NT2/D1 (cell line): ENCODE measurements at regions not wholly inside any gene's neighbourhood (a gene's known extent, or its start where the extent isn't known, plus 50 kb on each side); places are given as distances from the start of the nearest gene placed in this dataset.
"Not testable (repeated sequence)": the region's sequence is repeated elsewhere in the genome, so short reads cannot be mapped to it uniquely, and the experiment has no call there.

Experiments used
- DNase-seq: peaks from one replicate; pipeline ENCODE4 v3.0.0-alpha.2; 2011; ENCODE audit warnings: low read depth, low spot score
- H3K27me3 ChIP-seq: 2 replicates; pipeline ENCODE4 v1.6.0; 2011; ENCODE audit warnings: mild to moderate bottlenecking; ENCODE audit not compliant: insufficient read length, insufficient read depth
- H3K36me3 ChIP-seq: 2 replicates; pipeline ENCODE4 v1.6.1; 2011; ENCODE audit warnings: mild to moderate bottlenecking, low read length, mixed read lengths; ENCODE audit not compliant: insufficient read depth, insufficient read length
- H3K4me1 ChIP-seq: 2 replicates; pipeline ENCODE4 v1.5.1; 2011; ENCODE audit not compliant: insufficient read depth, insufficient read length
- H3K4me3 ChIP-seq: 2 replicates; pipeline ENCODE4 v1.5.1; 2011; ENCODE audit warnings: low read depth; ENCODE audit not compliant: insufficient read length
- H3K9ac ChIP-seq: 2 replicates; pipeline ENCODE4 v1.6.0; 2011; ENCODE audit warnings: low read depth; ENCODE audit not compliant: insufficient read length
- H3K9me3 ChIP-seq: 2 replicates; pipeline ENCODE4 v1.5.1; 2011; ENCODE audit warnings: mild to moderate bottlenecking, low read length; ENCODE audit not compliant: insufficient read depth
- SUZ12 ChIP-seq: IDR thresholded peaks from 2 replicates; pipeline ENCODE4 v1.6.1; 2011; ENCODE audit not compliant: insufficient read length, insufficient read depth; ENCODE audit errors: extremely low read depth
- YY1 ChIP-seq: IDR thresholded peaks from 2 replicates; pipeline ENCODE4 v1.6.1; 2011; ENCODE audit not compliant: insufficient read length, insufficient read depth
- ZNF274 ChIP-seq: IDR thresholded peaks from 2 replicates; pipeline ENCODE4 v1.6.1; 2011; ENCODE audit warnings: mild to moderate bottlenecking, low read depth, low read length

DNA sequence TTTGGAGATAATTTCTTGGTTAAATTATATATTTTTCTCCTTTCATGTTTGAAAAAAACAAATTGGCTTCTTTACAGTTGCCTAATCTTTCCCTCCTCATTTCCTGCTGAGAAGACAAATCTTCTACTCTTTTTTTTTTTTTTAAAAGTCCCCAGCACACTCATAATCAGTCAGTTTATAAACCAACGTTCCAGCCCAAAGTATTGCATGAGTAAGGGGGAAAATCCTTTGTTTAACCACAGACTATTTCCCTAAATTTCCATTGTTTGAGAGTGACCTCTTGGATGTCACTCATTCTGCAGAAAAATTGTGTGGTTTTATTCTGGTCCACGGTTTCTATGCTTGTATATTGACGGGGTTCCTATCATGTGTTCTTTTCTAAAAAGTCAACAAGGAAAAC, 55.1 kb upstream of the TLR4 start:
- DNase-seq = no peak
- Histone ChIP-seq H3K4me1 (peaks cover 4% of the 10 kb centered on the region), H3K9ac (no peak overlapping the region), H3K9me3 (no peaks in the 10 kb centered on the region), H3K36me3 (no peaks in the 10 kb centered on the region), H3K27me3 (no peaks in the 10 kb centered on the region), H3K4me3 (no peak overlapping the region)
- no peak for TF ChIP-seq YY1
- no peak for TF ChIP-seq ZNF274

DNA sequence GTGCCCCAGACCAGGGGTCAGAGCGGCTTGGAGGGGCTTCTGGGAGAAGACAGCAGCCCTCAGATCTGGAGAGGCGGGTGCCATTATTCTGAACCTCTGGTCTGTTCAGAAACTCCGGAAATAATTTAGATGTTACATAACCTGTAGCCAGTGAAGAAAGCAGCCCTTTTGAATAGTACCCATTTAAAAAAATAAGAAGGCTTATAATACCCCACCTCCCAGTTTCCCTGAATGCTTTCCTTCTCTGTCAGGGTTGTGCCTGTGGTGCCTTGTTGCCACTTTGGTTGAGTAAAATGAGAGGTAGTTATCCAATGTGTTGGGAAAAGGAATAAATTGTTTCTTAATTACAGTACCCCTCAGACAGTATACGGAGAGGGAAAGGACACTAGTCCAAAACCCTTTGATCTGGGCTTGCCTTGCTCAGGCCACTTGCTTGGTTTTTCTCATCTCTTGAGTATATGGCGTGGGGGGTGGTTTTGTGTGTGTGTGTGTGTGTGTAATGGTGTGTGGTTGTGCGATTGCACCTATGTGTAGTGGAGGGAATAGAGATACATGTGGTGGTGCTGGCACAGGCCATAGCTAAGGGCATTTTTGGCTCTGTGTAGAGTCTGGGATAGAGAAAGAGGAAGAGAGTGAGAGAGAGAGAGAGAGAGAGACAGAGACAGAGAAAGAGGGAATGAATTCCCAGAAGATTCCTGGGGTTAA, 59.1 kb upstream of the TLR4 start:
- Histone ChIP-seq H3K27me3 (no peaks in the 10 kb centered on the region), H3K9me3 (no peaks in the 10 kb centered on the region), H3K4me3 (no peak overlapping the region), H3K9ac (no peak overlapping the region), H3K36me3 (no peaks in the 10 kb centered on the region), H3K4me1 (peaks cover 4% of the 10 kb centered on the region)
- no peak for TF ChIP-seq ZNF274
- TF ChIP-seq YY1 = no peak
- no peak for TF ChIP-seq SUZ12
- no peak for DNase-seq

DNA sequence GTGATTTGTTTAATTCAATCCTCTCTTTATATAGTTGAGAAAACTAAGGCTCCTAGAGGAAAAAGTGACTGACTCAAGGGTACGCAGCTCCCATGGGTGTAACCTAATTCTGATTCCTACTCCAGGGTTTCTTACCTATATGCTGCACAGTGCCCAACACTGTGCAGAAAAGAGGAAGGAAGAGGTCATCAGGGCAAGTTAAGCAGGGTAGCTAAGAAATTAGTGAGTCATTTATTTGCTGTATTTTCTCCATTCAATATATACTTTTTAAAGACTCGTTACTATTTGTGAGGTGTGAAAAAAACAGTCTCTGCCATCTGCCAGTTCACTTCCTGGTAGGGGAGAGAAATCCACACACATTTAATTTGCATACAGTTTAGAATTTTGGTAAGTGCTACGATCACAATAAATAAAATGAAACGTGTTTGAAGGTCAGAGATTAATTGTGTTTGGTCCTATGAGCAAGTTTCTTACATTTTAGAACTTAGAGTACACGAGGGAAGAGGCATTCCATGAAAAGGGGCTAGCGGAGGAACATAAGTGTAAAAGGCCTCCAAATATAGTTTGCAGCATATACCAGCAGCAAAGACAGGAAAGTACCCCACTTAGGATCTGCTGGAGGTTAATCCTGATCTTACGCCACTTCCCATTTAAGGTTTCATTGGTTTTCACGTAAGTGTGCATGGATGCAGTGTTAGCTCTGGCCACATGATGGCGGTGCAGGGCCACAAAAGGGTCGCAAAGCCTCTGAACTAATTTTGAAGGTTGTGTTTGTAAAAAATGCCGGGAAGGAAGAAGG, 59.9 kb upstream of the TLR4 start:
- DNase-seq = peak; percentile 66
- no peaks in the 10 kb centered on the region for H3K36me3 ChIP-seq
- H3K4me3 ChIP-seq = no peak overlapping the region
- TF ChIP-seq ZNF274 (no peak), SUZ12 (no peak), YY1 (no peak)
- H3K27me3 ChIP-seq = no peaks in the 10 kb centered on the region
- H3K9ac ChIP-seq = no peak overlapping the region
- H3K9me3 ChIP-seq = no peaks in the 10 kb centered on the region
- peaks cover 4% of the 10 kb centered on the region for H3K4me1 ChIP-seq

DNA sequence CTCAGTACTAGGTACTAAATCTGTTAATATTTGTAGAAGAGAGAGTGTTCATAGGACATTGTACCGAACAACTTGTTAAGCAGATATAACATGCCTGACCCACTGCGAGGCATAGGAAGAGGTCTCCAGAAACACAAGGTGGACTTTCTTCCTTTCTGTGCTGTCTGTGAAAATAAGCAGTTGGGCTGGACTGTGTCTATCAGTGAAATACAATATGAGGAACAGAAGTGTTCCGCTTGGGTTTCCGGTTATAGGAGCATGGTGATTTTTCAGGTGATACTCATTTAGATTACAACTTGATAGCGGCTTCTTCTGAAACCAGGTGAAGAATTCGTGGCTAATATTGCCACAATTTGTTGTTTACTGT, 60.9 kb upstream of the TLR4 start:
- Histone ChIP-seq H3K4me1 (peaks cover 4% of the 10 kb centered on the region), H3K36me3 (no peaks in the 10 kb centered on the region), H3K9me3 (no peaks in the 10 kb centered on the region), H3K9ac (no peak overlapping the region), H3K4me3 (no peak overlapping the region), H3K27me3 (no peaks in the 10 kb centered on the region)
- DNase-seq = no peak
- TF ChIP-seq YY1 = no peak
- no peak for TF ChIP-seq SUZ12
- no peak for TF ChIP-seq ZNF274

DNA sequence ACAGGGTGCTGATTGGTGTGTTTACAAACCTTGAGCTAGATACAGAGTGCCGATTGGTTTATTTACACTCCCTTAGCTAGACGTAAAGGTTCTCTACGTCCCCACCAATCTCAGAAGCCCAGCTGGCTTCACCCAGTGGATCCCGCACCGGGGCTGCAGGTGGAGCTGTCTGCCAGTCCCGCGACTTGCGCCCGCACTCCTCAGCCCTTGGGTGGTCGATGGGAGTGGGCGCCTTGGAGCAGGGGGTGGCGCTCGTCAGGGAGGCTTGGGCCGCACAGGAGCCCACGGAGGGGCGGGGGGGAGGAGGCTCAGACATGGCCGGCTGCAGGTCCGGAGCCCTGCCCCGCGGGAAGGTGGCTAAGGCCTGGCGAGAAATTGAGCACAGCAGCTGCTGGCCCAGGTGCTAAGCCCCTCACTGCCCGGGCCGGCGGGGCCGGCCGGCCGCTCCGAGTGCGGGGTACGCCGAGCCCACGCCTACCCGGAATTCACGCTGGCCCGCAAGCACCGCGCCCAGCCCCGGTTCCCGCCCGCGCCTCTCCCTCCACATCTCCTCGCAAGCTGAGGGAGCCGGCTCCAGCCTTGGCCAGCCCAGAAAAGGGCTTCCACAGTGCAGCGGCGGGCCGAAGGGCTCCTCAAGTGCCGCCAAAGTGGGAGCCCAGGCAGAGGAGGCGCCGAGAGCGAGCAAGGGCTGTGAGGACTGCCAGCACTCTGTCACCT, 61.5 kb upstream of the TLR4 start:
- H3K36me3 ChIP-seq, H3K27me3 ChIP-seq, H3K9me3 ChIP-seq, H3K4me1 ChIP-seq, DNase-seq, H3K4me3 ChIP-seq, H3K9ac ChIP-seq: not testable (repeated sequence)

DNA sequence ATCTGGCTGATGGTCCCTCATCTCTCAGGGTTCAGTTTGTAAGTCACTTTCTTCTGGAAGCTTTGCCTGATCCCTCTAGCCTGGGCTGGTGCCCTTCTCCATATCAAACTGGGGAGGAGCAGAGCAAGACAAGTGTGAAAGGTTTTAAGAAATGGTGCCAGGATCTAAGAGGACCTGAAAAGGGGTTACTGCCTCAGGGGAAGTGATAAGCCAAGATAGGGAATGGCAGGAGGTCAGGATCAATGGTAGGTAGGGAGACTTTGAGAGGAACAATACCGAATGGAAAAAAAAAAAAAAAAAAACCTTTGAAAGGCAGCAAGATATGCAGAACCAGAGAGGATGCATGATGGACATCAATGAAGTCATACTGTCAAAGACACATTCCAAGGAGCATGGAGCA, 67.5 kb upstream of the TLR4 start:
- TF ChIP-seq SUZ12 (no peak), YY1 (no peak), ZNF274 (no peak)

DNA sequence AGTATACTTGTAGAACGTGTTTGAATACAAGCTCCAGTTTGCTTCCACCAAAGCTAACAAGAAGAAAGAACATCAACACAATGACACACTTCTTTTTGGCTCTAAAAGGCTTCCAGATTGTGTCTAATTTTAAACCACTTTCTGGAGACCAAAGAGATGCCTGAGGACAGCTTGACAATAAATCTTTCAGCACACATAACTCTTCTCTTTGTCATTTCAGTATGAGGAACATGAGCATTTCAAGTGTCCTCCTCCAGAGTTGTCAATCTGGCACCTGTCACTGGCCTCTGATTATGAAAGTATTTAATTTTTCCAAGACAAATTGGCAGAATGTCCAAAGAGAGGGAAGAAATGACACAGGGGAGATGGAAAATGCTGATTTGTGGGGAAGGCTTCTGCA, 79.0 kb upstream of the TLR4 start:
- TF ChIP-seq SUZ12 (no peak), YY1 (no peak), ZNF274 (no peak)
- Histone ChIP-seq H3K9me3 (peaks cover 19% of the 10 kb centered on the region), H3K36me3 (no peaks in the 10 kb centered on the region), H3K27me3 (no peaks in the 10 kb centered on the region), H3K9ac (no peak overlapping the region), H3K4me3 (no peak overlapping the region), H3K4me1 (no peaks in the 10 kb centered on the region)
- DNase-seq = no peak

More for the DNA sequence above, 67.5 kb upstream of the TLR4 start:
- H3K9me3 ChIP-seq = no peaks in the 10 kb centered on the region
- H3K4me3 ChIP-seq = no peak overlapping the region
- H3K9ac ChIP-seq = no peak overlapping the region
- no peaks in the 10 kb centered on the region for H3K36me3 ChIP-seq
- no peak for DNase-seq
- H3K4me1 ChIP-seq = no peaks in the 10 kb centered on the region
- no peaks in the 10 kb centered on the region for H3K27me3 ChIP-seq
